ENCODE measurements at regions not wholly inside any gene's neighbourhood (a gene's known extent, or its start where the extent isn't known, plus 50 kb on each side); places are given as distances from the start of the nearest gene placed in this dataset.

DNA sequence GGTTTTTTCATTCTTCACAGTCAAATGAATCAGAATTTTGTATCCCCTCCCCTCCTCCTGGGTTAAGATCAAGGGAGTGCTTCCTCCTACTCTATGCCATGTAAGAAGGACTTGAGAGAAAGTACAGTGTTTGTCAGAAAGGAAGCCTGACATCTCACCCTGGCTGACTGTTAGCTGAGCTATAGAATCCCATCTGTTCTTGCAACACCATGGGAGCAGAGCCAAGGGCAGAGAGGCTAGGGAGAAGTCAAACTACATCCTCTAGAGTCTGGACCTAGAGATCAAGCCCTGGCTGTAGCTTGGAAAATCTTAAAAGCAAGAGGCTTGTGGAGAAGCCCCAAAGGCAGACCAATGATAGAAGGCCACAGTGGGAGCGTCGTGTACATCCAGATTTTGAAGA is 145.9 kb downstream of the OLFM4 start:
- TF ChIP-seq, protein P1, sequence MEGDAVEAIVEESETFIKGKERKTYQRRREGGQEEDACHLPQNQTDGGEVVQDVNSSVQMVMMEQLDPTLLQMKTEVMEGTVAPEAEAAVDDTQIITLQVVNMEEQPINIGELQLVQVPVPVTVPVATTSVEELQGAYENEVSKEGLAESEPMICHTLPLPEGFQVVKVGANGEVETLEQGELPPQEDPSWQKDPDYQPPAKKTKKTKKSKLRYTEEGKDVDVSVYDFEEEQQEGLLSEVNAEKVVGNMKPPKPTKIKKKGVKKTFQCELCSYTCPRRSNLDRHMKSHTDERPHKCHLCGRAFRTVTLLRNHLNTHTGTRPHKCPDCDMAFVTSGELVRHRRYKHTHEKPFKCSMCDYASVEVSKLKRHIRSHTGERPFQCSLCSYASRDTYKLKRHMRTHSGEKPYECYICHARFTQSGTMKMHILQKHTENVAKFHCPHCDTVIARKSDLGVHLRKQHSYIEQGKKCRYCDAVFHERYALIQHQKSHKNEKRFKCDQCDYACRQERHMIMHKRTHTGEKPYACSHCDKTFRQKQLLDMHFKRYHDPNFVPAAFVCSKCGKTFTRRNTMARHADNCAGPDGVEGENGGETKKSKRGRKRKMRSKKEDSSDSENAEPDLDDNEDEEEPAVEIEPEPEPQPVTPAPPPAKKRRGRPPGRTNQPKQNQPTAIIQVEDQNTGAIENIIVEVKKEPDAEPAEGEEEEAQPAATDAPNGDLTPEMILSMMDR (IDR thresholded peaks at IDR 0.05), result no peak
- TF ChIP-seq POLR2A (IDR thresholded peaks at IDR 0.05), result no peak

All from ovary (tissue), 3 donors.